GM19351 (cell line): ENCODE measurements at regions not wholly inside any gene's neighbourhood (a gene's known extent, or its start where the extent isn't known, plus 50 kb on each side); places are given as distances from the start of the nearest gene placed in this dataset.

Experiments
- ATAC-seq: cut with Tn5 transposase; IDR thresholded peaks from one replicate; pipeline ENCODE4 v1.9.1; 2021; ENCODE audit warnings: mild to moderate bottlenecking, moderate library complexity; ENCODE audit not compliant: unreplicated experiment

GRCh38 chr12:88310069-88310468, 168.0 kb downstream of the TMTC3 start:
- ATAC-seq = no peak

DNA sequence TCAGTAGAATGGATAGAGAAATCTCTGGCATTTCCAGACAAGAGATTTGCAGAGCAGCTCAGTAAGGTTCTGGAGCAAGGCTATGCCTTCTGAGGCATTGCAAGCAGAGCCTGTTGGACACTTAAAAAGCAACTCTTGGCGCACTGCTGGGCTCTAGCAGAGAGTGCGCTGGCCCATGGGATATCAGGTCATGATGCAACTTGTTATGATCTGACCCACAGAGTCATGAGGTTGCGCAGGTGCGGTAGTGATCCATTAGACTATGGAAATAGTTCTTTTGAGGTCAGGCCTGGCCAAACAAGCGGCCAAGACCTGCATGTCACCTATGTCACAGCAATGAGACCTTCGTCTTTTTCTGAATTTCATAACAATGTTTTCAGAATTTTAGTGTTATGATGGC, 168.6 kb downstream of the TMTC3 start:
- ATAC-seq = no peak

DNA sequence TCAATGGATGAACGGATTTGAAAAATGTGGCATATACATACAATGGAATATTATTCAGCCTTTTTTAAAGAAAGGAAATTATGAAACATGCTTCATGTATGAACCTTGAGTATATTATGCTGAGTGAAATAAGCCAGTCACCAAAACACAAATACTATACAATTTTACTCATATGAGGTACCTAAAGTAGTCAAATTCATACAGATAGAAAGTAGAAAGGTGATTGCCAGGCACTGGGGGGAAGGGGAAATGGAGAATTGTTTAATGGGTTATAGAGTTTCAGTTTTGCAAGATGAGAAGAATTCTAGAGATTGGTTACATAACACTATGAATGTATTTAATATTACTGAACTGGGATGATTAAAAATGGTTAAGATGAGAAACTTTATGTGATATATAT, 171.4 kb downstream of the TMTC3 start:
- ATAC-seq = no peak

GRCh38 chr12:88314706-88315105, 172.6 kb downstream of the TMTC3 start:
- no peak for ATAC-seq

DNA sequence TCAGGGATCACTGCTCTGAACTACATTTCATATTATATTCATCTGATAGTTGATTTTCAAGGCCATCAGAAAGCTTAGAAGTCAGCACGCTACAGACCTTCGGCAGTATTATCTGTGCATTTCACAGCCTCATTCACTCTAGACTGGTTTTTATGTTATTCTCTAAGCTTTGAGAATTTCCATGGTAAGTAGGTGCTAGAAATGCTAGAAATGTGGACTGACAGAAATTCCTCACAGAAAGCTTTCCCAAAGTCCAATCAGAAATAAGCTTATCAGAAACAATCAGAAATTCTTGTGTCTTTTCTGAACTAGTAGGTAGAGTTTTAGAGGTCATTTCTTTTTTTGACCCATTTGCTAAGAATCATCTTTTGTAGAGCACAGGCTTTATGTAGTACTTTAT, 176.6 kb downstream of the TMTC3 start:
- no peak for ATAC-seq

DNA sequence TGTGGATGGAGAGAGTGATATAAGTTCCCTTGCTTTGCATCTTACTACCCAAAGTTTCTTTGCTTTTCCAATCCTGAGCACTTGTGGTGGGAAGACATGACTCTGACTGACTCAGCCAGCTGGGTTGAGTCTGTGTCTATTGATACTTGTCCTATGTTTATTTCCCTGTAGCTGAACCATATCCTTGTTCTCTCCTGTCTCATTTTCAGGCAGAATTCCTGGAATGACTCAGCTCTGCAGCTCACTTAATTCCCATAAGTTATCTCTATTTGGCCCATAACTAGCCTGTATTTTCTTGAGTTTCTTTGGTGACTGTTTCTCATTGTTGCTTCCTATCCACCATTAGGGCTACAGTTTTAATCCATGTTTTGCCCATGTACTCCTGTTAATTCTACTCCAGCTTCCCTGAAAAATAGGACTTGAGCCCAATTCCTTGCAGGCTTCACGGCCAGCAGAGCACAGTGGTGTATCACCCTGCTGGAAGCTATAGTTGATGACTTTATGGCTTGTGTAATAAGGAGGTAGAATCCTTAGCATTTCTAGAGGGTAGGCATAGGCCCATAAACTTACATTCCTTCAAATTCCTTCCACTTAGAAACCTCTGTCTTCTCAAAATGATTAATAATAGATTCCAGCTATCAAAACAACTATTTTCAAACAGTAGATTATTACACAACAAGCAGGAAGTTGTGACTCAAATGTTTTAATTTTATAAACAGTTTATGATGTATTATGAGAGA, 183.1 kb downstream of the TMTC3 start:
- no peak for ATAC-seq

DNA sequence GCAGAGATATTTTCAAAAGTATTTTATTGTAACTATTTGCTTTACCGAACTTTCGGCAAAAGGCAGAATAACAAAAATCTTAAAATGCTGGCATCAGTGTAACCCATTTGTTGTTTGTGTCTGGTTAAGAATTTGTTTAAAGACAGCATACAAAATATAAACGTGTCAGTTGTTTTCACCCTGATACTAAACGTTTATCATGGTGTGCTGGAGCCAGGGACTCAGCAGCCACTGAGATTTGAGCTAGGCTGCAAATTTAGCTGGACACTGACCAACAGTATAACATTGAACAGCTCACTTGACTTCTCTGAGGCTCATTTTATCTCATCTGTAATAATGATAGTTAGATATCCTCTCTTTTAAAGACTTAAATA, 183.7 kb downstream of the TMTC3 start:
- ATAC-seq = no peak

DNA sequence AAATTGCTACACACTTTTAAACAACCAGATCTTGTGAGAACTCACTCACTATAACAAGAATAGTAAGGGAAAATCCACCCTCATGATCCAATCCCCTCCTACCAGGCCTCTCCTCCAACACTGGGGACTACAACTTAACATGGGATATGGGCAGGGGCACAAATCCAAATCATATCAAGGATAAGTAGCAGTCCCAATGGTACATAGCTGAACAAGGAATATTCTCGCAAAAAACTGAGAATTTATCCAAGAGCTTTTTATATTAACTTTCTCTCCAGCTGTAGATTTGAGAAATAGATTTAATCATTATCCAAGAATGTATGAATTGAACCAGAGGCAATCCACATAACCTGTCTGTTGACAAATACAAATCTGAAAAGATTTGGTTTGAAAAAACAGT, 185.2 kb downstream of the TMTC3 start:
- no peak for ATAC-seq

DNA sequence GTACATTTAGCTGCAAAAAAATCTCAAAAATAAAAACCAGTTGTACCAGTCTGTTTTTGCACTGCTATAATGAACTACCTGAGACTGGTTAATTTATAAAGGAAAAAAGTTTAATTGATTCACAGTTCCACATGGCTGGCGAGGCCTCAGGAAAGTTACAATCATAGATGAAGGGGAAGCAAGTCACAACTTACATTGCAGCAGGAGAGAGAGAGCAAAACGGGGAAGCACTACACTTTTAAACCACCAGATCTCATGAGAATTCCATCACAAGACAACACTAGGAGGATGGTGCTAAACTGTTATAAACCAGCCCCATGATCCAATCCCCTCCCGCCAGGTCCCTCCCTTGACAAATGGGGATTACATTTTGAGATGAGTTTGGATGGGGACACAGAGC, 186.0 kb downstream of the TMTC3 start:
- no peak for ATAC-seq

- ATAC-seq = no peak
Observed at GRCh38 chr12:88329833-88330232, 187.7 kb downstream of the TMTC3 start.

- peak; percentile 55 for ATAC-seq
Observed at GRCh38 chr12:88334271-88334670, 192.2 kb downstream of the TMTC3 start.

DNA sequence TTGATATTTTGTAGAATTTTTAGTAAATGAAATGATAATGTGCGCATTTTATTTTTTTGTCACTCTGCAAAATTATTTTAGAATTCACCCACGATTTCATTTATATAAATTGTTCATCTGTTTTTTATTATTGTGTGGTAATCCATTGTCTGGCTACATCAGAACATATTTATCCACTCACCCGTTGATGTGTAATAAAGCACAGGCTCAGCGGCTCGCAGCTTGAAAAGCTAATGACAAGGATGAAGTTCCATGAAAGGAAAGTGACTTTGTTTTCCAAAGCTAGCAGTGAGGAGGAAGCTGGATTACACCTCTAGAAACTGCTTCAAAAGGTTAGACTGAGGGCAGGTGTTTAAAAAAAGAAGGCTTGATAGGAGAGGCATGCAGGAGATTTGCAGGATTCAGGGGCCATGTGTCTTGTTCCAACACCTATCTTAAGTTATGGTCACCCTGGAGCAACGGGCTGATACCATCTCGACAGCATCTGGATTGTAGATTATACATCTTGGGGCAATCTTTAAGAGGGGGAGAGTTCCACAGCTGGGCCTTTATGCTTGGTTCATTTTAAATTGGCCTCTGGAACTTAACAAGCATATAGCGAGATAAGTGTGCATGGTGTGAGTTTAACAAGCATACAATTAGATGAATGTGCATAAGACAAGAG, 194.1 kb downstream of the TMTC3 start:
- no peak for ATAC-seq

DNA sequence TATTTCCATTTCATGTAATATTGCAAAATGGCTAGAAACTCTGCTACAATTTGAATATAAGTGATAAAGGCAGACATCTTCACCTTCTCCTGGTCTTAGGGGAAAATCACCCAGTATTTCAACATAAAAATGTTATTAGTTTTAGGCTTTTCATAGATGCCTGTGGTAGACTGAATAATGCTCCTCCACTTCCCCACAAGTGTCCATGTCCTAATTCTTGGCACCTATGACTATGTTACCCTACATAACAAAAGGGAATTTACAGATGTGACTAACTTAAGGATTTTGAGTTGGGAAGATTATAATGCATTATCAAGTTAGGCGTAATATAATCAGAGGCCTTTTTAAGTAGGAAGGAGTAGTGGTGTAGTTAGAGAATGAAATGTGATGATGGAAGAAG, 196.4 kb downstream of the TMTC3 start:
- ATAC-seq = no peak

GRCh38 chr12:88339254-88339949, 197.3 kb downstream of the TMTC3 start:
- ATAC-seq = no peak

GRCh38 chr12:88339966-88340365, 197.9 kb downstream of the TMTC3 start:
- no peak for ATAC-seq

GRCh38 chr12:88342251-88342806, 200.2 kb downstream of the TMTC3 start:
- ATAC-seq = no peak

DNA sequence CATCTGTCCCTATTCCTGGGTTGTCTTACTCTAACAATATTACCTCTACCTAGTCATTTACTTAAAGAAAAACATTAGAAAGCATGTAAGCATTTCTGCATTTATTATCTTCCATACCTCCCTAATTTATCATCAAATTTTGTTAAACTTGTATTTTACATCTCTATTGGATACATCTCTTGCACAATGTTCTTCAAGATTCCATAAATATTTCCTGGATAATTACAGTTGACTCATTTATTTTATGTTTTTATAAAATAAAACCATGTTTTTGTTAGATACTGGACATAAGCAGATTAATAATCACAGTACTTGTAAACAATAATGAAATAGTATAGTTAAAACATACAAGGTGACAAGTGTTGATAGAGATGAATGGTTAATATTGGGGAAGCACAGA, 209.0 kb downstream of the TMTC3 start:
- ATAC-seq = no peak

DNA sequence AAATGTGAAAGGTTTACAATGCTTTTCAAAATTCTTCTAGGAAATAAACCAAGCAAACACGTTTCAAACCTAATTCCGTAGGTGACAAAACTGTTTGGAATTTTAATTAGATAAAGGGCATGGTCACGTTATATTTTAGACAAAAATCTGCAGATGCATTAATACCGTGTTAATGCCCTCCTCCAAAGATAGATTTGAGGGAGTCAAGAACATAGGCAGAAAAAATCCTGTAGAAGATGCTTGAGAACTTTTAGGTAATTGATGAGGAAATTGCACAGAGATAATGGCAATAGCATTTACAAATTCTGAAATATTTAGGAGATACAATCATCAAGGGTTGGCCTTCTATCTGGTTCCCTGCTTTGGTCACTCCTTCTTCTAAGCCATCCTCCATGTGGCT, 212.6 kb downstream of the TMTC3 start:
- no peak for ATAC-seq

DNA sequence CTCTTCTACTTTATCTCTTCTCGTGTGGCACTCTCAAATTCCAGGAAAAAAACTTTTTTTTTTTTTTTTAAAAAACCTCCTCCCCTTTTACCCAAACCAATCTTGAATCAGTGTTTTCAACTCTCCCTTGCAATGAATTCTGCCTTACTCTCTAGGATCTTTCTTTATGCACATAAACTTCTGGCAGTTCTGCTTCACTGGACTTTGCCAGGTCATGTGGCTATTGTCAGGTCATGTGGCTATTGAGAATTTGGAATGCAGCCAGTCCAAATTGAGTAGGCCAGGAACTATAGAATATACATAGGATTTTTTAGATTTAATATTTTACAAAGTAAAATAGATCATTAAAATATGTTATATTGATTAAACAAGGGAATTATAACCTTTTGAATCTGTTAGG, 218.2 kb downstream of the TMTC3 start:
- no peak for ATAC-seq

DNA sequence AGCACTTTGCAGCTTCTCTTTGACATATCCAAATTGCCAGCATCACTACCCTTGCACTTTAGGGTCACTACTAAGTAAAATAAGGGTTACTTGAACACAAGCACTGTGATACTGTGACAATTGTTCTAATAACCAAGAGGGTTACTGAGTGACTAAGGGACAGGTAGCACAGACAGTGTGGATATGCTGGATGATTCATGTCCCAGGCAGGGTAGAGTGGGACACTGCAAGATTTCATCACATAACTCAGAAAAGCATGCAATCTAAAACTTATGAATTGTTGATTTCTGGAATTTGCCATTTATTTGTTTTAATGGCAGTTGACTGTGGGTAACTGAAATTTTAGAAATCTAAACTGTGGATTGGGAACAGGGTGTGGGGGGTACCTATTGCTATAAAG, 218.8 kb downstream of the KITLG start:
- no peak for ATAC-seq

DNA sequence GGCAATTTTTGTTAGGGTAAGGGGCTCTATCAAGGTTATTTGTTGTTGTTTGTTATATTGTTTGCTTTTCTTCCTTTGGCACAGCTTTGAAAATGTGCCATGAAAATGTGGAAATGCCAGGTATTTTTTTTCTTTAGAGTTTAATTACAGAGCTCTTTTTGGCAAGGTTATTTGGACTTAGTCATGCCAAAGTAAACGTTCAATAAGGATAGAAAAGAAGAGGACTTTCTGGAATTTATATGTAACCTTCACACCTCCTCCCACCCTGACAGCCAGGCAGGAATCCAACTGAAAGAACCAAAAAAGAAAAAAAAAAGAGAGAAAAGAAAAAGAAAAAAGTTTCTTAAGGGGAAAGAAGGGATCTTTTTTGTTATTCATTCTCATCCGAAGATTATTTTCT, 217.8 kb downstream of the KITLG start:
- ATAC-seq = no peak

DNA sequence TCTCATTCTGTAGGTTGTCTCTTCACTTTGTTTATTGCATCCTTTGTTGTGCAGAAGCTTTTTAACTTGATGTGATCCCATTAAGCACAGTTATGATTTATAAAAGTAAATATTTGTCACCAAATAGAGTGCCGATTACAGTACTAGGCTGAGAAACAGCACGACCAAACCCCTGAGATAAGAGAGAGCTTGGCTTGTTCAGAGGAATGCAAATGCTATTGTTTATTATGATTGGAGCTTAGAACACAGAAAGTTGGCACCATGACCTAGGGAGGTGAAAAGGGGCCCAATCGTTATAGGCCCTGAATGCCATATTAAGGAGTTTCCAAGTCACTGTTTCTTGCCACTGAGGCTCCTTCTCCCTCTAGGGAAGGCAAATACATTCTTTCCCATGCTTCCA, 214.9 kb downstream of the KITLG start:
- no peak for ATAC-seq
